ENCODE measurements at regions not wholly inside any gene's neighbourhood (a gene's known extent, or its start where the extent isn't known, plus 50 kb on each side); places are given as distances from the start of the nearest gene placed in this dataset.

DNA sequence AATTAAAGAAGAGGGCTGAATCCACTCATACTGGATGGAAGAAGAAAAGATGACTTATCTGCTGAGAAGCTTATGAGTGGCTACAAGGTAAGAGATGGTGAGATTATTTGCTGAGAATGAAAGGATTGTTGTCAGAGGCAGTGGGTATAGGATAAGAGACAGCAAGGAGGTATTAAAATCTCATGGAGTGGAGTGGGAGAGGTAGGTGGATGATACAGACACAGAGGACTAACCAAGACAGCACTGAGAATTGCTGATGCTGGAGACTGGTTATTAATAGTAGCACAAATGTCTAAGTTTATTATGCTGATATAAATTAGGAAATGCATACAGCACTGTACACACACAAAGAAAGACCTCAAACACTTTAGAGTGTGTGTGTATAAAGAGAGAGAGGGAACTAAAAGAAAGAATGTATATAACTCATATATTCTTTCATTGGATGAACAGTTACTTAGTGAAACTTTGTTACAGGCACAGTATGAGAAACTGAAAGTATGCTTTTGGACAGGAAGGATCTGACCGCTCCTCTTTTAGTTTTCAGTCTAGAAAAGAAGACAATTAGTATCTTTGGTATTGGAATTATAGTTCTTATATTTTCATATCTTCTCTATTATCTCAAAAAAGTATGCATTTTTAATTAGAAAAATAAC, 543.1 kb downstream of the LRFN5 start:
- no peak for ATAC-seq
- TF ChIP-seq ESRRG (CRISPR knock-in tag; IDR thresholded peaks at IDR 0.05): no peak
- TF ChIP-seq ZNF70 (CRISPR knock-in tag; IDR thresholded peaks at IDR 0.05): no peak
- TF ChIP-seq RARB (CRISPR knock-in tag; IDR thresholded peaks at IDR 0.05): no peak
- no peak for TF ChIP-seq TOX (CRISPR knock-in tag; IDR thresholded peaks at IDR 0.05; ENCODE audit: borderline replicate concordance)
- no peak for TF ChIP-seq OSR1 (CRISPR knock-in tag; IDR thresholded peaks at IDR 0.05)
- TF ChIP-seq ZNF8 (CRISPR knock-in tag; IDR thresholded peaks at IDR 0.05): no peak
- TF ChIP-seq, protein P1, sequence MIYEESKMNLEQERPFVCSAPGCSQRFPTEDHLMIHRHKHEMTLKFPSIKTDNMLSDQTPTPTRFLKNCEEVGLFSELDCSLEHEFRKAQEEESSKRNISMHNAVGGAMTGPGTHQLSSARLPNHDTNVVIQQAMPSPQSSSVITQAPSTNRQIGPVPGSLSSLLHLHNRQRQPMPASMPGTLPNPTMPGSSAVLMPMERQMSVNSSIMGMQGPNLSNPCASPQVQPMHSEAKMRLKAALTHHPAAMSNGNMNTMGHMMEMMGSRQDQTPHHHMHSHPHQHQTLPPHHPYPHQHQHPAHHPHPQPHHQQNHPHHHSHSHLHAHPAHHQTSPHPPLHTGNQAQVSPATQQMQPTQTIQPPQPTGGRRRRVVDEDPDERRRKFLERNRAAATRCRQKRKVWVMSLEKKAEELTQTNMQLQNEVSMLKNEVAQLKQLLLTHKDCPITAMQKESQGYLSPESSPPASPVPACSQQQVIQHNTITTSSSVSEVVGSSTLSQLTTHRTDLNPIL (CRISPR knock-in tag; IDR thresholded peaks at IDR 0.05; ENCODE audit: low read depth): no peak
- no peak for TF ChIP-seq GLIS3 (CRISPR knock-in tag; IDR thresholded peaks at IDR 0.05)

GRCh38 chr14:42145766-42146165, 539.1 kb downstream of the LRFN5 start:
- TF ChIP-seq OSR1 (CRISPR knock-in tag; IDR thresholded peaks at IDR 0.05) (no peak), ZNF565 (CRISPR knock-in tag; conservative IDR thresholded peaks at IDR 0.05; ENCODE audit: low read depth) (no peak), ZFP30 (CRISPR knock-in tag; IDR thresholded peaks at IDR 0.05) (no peak), TOX (CRISPR knock-in tag; IDR thresholded peaks at IDR 0.05; ENCODE audit: borderline replicate concordance) (no peak), ESRRG (CRISPR knock-in tag; IDR thresholded peaks at IDR 0.05) (no peak), ZNF70 (CRISPR knock-in tag; IDR thresholded peaks at IDR 0.05) (no peak), BACH2 (CRISPR knock-in tag; IDR thresholded peaks at IDR 0.05; ENCODE audit: borderline replicate concordance) (no peak), SNAI2 (CRISPR knock-in tag; IDR thresholded peaks at IDR 0.05) (no peak), PPARA (CRISPR knock-in tag; IDR thresholded peaks at IDR 0.05; ENCODE audit: borderline replicate concordance) (no peak), ARNTL (CRISPR knock-in tag; IDR thresholded peaks at IDR 0.05; ENCODE audit: borderline replicate concordance, low read depth) (no peak), RARB (CRISPR knock-in tag; IDR thresholded peaks at IDR 0.05) (no peak)
- TF ChIP-seq, protein P2, sequence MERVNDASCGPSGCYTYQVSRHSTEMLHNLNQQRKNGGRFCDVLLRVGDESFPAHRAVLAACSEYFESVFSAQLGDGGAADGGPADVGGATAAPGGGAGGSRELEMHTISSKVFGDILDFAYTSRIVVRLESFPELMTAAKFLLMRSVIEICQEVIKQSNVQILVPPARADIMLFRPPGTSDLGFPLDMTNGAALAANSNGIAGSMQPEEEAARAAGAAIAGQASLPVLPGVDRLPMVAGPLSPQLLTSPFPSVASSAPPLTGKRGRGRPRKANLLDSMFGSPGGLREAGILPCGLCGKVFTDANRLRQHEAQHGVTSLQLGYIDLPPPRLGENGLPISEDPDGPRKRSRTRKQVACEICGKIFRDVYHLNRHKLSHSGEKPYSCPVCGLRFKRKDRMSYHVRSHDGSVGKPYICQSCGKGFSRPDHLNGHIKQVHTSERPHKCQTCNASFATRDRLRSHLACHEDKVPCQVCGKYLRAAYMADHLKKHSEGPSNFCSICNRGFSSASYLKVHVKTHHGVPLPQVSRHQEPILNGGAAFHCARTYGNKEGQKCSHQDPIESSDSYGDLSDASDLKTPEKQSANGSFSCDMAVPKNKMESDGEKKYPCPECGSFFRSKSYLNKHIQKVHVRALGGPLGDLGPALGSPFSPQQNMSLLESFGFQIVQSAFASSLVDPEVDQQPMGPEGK (CRISPR knock-in tag; IDR thresholded peaks at IDR 0.05; ENCODE audit: borderline replicate concordance): no peak
- TF ChIP-seq, protein P3, sequence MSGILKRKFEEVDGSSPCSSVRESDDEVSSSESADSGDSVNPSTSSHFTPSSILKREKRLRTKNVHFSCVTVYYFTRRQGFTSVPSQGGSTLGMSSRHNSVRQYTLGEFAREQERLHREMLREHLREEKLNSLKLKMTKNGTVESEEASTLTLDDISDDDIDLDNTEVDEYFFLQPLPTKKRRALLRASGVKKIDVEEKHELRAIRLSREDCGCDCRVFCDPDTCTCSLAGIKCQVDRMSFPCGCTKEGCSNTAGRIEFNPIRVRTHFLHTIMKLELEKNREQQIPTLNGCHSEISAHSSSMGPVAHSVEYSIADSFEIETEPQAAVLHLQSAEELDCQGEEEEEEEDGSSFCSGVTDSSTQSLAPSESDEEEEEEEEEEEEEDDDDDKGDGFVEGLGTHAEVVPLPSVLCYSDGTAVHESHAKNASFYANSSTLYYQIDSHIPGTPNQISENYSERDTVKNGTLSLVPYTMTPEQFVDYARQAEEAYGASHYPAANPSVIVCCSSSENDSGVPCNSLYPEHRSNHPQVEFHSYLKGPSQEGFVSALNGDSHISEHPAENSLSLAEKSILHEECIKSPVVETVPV (CRISPR knock-in tag; IDR thresholded peaks at IDR 0.05): no peak
- TF ChIP-seq, protein P1 (CRISPR knock-in tag; IDR thresholded peaks at IDR 0.05; ENCODE audit: low read depth): no peak
- ATAC-seq: no peak

DNA sequence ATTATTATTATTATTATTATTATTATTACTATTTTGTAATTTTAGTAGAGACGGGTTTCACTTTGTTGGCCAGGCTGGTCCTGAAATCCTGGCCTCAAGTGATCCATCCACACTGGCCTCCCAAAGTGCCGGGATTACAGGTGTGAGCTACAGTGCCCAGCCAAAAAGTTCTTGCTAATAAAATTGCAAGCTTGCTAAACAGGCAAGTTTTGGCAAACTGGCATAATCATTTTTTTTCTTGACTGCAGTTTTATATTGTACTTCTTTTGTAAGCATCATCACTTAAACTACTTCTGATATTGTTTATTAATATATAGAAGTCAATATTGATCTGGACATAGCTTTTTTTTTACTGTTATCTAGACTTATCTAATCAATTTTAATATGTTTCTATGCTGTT, 536.4 kb downstream of the LRFN5 start:
- ATAC-seq: no peak
- TF ChIP-seq ZFP30 (CRISPR knock-in tag; IDR thresholded peaks at IDR 0.05) (no peak), SNAI2 (CRISPR knock-in tag; IDR thresholded peaks at IDR 0.05) (no peak)
- TF ChIP-seq, protein P2 (CRISPR knock-in tag; IDR thresholded peaks at IDR 0.05; ENCODE audit: borderline replicate concordance): no peak

DNA sequence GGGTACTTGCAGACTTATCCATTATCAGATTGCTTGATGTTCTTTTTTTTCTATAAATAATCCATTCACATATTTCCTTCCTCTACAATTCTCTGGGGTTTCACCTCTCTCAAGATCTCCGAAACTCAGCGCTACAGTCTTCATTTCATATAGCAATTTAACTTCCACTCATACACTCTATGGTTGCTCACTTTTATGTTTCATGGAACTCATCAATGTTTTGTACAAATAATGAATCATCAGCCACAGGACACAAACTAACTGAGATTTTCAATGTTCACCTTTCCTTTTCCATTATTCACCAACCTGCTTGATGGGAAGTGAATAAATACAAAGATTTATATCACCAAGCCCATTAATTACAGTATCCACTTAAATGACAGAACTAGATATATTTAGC, 534.7 kb downstream of the LRFN5 start:
- no peak for ATAC-seq
- TF ChIP-seq ARNTL (CRISPR knock-in tag; IDR thresholded peaks at IDR 0.05; ENCODE audit: borderline replicate concordance, low read depth): no peak
- TF ChIP-seq ZNF8 (CRISPR knock-in tag; IDR thresholded peaks at IDR 0.05): no peak
- TF ChIP-seq ZNF70 (CRISPR knock-in tag; IDR thresholded peaks at IDR 0.05): no peak
- TF ChIP-seq ZC3H10 (CRISPR knock-in tag; IDR thresholded peaks at IDR 0.05): no peak

DNA sequence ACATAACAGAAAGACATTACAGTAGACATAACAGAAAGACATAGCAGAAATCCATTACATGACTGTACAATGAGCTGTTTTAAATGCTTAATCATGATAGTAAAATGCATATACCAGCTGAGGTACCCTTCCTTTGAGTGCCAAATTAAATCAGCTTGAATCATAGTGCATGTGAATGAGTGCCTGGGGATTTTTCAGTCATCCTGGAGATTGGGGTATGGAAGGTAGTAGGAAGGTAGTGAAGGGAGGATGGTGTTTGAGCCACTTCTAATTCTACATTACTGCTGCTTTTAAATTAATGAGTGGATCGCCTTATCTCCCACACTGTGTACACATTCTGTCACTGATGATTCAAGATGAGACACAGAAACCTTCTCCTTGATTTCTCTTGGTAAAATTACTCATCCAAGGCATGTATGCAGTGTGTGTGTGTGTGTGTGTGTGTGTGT, 534.2 kb downstream of the LRFN5 start:
- TF ChIP-seq, protein P3 (CRISPR knock-in tag; IDR thresholded peaks at IDR 0.05): no peak
- ATAC-seq: no peak
